ENCODE measurements at regions not wholly inside any gene's neighbourhood (a gene's known extent, or its start where the extent isn't known, plus 50 kb on each side); places are given as distances from the start of the nearest gene placed in this dataset.

DNA sequence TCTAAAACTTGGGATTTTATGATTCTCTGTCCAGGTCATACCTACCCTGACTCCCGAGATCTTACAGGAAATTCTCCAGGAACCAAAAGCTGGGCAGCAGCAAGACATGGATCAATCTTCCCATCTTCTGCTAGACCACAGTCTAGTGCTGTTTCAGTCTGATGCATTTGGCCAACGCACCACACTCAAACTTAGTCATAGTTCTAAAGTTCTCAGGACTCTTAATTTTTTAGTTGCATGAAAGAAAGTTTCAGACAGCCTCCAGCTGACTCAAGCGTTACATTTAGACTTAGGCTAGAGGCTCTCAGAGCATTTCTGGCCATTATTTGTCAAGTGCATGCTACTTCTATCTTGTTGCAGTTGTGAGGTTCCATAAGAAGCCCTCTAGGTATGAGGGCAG is 230.1 kb upstream of the CCDC150 start:
- no peak for TF ChIP-seq GATA3 (IDR thresholded peaks at IDR 0.05; ENCODE audit: low read depth, low read length)
- no peak for TF ChIP-seq GATA2 (IDR thresholded peaks at IDR 0.05; ENCODE audit: low read depth, low read length)

DNA sequence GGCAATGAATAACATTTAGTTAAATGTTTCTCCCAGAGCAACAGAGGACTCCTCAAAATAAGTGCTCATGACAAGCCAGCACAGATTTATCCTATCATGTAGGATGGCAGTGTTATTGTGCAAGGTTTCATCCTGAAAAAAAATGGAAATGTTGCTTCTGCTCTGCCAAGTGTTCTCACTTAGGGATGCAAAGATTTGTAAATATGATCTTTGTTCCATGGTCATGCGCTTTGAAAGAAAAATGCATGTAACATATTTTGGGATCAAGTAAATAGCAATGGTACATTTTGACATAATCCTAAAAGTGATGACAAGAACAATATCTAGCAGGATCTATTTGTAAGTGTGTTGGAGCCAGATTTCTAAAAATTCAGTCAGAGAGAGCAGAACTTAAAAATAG is 229.5 kb upstream of the CCDC150 start:
- TF ChIP-seq GATA2 (IDR thresholded peaks at IDR 0.05; ENCODE audit: low read depth, low read length) (no peak), GATA3 (IDR thresholded peaks at IDR 0.05; ENCODE audit: low read depth, low read length) (no peak)

GRCh38 chr2:196413821-196414274 is 225.7 kb upstream of the CCDC150 start:
- no peak for TF ChIP-seq GATA3 (IDR thresholded peaks at IDR 0.05; ENCODE audit: low read depth, low read length)
- no peak for TF ChIP-seq GATA2 (IDR thresholded peaks at IDR 0.05; ENCODE audit: low read depth, low read length)

GRCh38 chr2:196415384-196415783 is 224.1 kb upstream of the CCDC150 start:
- no peak for TF ChIP-seq GATA2 (IDR thresholded peaks at IDR 0.05; ENCODE audit: low read depth, low read length)

GRCh38 chr2:196420143-196420542 is 219.4 kb upstream of the CCDC150 start:
- TF ChIP-seq GATA2 (IDR thresholded peaks at IDR 0.05; ENCODE audit: low read depth, low read length) (no peak), GATA3 (IDR thresholded peaks at IDR 0.05; ENCODE audit: low read depth, low read length) (no peak)

DNA sequence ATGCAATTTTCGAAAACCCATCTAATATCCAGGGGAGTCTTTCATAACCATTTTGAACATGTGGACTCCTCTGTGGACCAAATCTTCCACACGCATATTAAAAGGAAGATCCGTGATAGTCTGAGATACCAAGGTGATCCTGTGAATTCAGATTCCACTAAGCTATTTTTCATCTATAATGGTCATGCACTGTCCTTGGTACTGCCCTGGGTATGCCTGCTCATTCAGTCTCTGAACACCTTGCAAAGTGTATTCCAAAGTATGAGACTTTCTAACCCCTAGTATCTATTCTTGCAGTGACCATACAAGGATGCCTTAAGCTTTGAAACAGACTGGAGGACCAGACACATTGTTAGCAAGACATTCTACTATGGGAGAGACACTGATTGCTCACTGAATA is 217.6 kb upstream of the CCDC150 start:
- TF ChIP-seq GATA3 (IDR thresholded peaks at IDR 0.05; ENCODE audit: low read depth, low read length) (no peak), GATA2 (IDR thresholded peaks at IDR 0.05; ENCODE audit: low read depth, low read length) (no peak)

DNA sequence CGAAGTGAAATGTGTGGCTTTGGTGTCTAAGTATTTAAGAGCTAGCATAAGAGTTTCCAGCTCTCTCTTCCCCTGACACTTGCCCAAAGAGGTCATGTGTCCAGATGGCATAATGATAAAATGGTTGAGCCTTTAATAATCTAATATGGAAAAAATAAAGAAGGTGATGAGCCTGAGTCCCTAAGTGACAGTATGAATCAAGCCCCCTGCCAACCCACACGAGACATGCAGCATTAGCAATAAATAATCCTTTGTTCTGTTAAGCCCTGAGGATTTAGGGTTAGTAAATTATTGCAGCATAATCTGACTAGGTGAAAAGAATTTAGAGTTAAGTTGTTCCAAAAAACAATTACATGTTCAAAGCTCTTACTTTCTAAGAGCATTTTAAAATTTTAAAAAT is 217.2 kb upstream of the CCDC150 start:
- TF ChIP-seq GATA2 (IDR thresholded peaks at IDR 0.05; ENCODE audit: low read depth, low read length) (no peak), GATA3 (IDR thresholded peaks at IDR 0.05; ENCODE audit: low read depth, low read length) (no peak)

DNA sequence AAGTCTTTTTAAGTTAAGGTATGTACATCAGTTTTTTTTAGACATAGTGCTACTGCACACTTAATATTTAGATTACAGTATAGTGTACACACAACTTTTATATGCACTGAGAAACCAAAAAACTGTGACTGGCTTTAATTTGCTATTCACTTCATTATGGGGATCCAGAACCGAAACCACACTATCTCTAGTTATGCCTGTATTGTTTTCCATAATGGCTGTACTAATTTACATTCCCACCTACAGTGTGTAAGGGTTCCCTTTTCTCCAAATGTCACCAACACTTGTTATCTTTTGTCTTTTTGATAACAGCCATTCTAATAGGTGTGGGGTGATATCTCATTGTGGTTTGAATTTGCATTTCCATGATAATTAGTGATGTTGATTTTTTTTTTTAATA is 213.4 kb upstream of the CCDC150 start:
- TF ChIP-seq GATA2 (IDR thresholded peaks at IDR 0.05; ENCODE audit: low read depth, low read length), result no peak
- TF ChIP-seq GATA3 (IDR thresholded peaks at IDR 0.05; ENCODE audit: low read depth, low read length), result no peak

GRCh38 chr2:196427986-196428634 is 211.4 kb upstream of the CCDC150 start:
- no peak for TF ChIP-seq GATA2 (IDR thresholded peaks at IDR 0.05; ENCODE audit: low read depth, low read length)
- no peak for TF ChIP-seq GATA3 (IDR thresholded peaks at IDR 0.05; ENCODE audit: low read depth, low read length)

DNA sequence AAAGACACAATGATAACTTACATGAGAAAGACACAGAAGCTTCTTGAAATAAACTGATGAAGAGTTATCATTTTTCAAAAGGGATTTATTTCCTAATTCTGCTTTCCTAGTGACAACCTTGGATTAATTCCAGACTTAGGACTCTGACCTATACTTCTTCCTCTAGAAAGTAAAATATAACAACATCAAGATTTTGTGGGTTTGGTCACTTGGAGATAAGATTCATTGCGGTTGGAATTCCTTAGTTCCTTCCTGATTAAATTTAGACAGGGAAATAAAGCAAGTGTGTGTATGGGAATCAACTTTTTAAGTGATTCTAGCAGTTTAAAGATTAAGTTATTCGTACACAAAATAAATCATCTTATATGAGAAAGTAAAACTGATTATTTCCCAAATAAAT is 208.4 kb upstream of the CCDC150 start:
- TF ChIP-seq GATA3 (IDR thresholded peaks at IDR 0.05; ENCODE audit: low read depth, low read length) (no peak), GATA2 (IDR thresholded peaks at IDR 0.05; ENCODE audit: low read depth, low read length) (no peak)

DNA sequence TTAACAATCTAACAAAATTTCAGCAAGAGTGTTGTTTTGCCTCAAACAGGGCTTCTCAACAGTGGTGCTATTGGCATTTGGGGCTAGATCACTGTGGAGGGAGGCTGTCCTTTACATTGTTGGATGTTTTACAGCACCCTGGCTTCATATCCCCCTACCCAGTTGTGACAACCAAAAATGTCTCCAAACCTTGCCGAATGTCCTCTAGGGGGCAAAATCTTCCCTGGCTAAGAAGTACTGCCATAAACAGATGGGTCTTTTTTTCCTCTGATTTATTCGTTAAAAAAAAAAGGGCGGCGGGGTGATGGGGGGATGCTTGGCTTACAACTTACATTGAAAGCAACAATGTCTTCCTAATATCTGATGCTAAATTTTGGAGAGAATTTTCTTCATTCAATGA is 207.6 kb upstream of the CCDC150 start:
- no peak for TF ChIP-seq GATA3 (IDR thresholded peaks at IDR 0.05; ENCODE audit: low read depth, low read length)
- TF ChIP-seq GATA2 (IDR thresholded peaks at IDR 0.05; ENCODE audit: low read depth, low read length), result no peak

GRCh38 chr2:196433116-196433515 is 206.4 kb upstream of the CCDC150 start:
- no peak for TF ChIP-seq GATA2 (IDR thresholded peaks at IDR 0.05; ENCODE audit: low read depth, low read length)
- no peak for TF ChIP-seq GATA3 (IDR thresholded peaks at IDR 0.05; ENCODE audit: low read depth, low read length)

- TF ChIP-seq GATA3 (IDR thresholded peaks at IDR 0.05; ENCODE audit: low read depth, low read length) (no peak), GATA2 (IDR thresholded peaks at IDR 0.05; ENCODE audit: low read depth, low read length) (no peak)
Observed at GRCh38 chr2:196434217-196434616, 205.3 kb upstream of the CCDC150 start.

DNA sequence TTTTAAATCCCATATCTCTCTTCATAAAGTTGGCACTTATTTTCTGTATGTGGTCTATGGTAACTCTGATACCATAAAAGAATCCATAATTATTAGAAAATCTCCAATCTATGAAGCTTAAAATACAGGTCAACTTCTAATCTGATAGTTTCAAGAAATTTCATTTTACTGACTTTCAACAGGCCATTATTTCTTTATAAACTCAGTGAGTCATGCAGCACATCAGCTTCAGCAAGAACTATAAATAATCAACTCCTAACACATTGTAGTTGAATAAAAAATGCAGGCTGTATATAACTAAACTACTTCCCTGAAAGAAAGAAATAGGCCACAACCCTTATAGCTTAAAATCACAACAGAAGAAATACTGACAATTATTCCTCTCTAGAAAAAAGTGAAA is 204.3 kb upstream of the CCDC150 start:
- TF ChIP-seq GATA2 (IDR thresholded peaks at IDR 0.05; ENCODE audit: low read depth, low read length), result no peak

DNA sequence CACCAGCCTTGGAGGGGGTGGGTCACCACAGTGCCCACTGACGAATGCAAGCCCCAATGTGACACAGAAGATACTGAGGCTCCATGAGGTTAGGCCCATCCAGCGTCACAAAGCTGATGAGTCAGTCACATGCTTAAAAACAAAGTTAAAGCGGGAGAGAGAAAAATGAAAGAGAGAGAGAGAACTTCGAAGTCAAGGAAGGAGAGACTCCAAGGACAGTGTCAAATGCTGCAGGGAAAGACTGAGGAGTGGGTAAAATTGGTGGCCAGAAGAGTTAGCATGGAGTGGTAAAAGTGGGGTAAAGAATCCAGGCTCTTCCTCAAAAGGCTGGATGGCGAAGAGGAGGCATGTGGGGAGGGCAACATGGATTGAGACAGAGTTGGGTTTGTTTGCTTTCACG is 201.9 kb upstream of the CCDC150 start:
- TF ChIP-seq GATA3 (IDR thresholded peaks at IDR 0.05; ENCODE audit: low read depth, low read length) (no peak), GATA2 (IDR thresholded peaks at IDR 0.05; ENCODE audit: low read depth, low read length) (no peak)

DNA sequence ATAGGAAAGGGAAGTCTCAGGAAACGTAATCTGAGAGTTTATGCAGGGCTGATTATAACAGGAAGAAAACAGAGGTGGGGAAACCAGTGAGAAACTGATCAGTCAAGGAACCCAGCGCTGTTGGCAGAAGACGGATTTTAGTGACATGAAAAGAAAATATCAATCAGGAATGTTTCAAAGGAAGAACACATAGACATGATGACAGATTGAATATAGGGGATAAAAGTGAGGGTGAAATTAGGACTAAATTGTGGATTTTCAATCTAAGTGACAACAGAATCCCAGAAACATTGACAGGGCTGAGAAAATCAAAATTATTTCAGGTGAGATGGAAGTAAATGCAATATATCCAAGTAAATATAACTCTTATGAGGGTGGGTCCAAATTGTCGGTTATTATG is 199.8 kb upstream of the CCDC150 start:
- TF ChIP-seq GATA2 (IDR thresholded peaks at IDR 0.05; ENCODE audit: low read depth, low read length), result no peak
- TF ChIP-seq GATA3 (IDR thresholded peaks at IDR 0.05; ENCODE audit: low read depth, low read length), result no peak

Measured in SH-SY5Y (cell line).